ENCODE measurements at regions not wholly inside any gene's neighbourhood (a gene's known extent, or its start where the extent isn't known, plus 50 kb on each side); places are given as distances from the start of the nearest gene placed in this dataset.

DNA sequence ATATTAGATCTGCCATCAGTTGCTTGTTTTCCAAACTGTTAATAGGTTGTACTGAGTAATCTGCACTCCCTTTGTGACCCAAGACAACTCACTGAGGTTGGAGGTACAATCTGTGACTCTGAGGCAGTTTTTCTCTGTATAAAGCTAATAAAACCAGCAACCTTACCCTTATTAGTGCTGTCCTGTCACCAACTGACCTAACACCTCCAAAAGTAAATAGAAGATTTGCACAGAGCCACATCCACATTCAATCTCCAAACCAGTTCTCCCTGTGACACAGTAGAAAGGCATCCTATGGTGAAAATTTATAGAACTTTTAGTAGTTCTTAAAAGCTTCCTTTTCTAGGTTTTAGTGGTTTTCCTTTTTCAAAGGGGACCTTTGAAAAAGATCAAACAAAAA is 140.4 kb upstream of the ADGRL2 start:
- TF ChIP-seq POLR2A (IDR thresholded peaks at IDR 0.05) (no peak), POLR2AphosphoS5 (IDR thresholded peaks at IDR 0.05) (no peak)

Data from breast epithelium (tissue), 3 donors.